ENCODE measurements at regions not wholly inside any gene's neighbourhood (a gene's known extent, or its start where the extent isn't known, plus 50 kb on each side); places are given as distances from the start of the nearest gene placed in this dataset.

- Mint-ChIP-seq H3K36me3 (no peaks in the 10 kb centered on the region), H3K4me1 (no peaks in the 10 kb centered on the region), H3K27me3 (ENCODE audit: low read depth) (peaks cover 69% of the 10 kb centered on the region), H3K9me3 (no peaks in the 10 kb centered on the region), H3K27ac (no peak overlapping the region), H3K4me3 (no peak overlapping the region)
- DNase-seq (ENCODE audit: low spot score in 2 of 2, unreplicated experiment in 2 of 2): no peak
- no peak for TF ChIP-seq CTCF (IDR thresholded peaks at IDR 0.05; ENCODE audit: unreplicated experiment)
Measured at GRCh38 chr21:32844653-32845436, 73.3 kb upstream of the PAXBP1 start.

- TF ChIP-seq CTCF (IDR thresholded peaks at IDR 0.05; ENCODE audit: unreplicated experiment): no peak
- DNase-seq (ENCODE audit: low spot score in 2 of 2, unreplicated experiment in 2 of 2): no peak
- no peaks in the 10 kb centered on the region for H3K36me3 Mint-ChIP-seq
- H3K9me3 Mint-ChIP-seq: peaks cover 11% of the 10 kb centered on the region
- no peaks in the 10 kb centered on the region for H3K4me1 Mint-ChIP-seq
- H3K4me3 Mint-ChIP-seq: no peak overlapping the region
- no peak overlapping the region for H3K27ac Mint-ChIP-seq
- H3K27me3 Mint-ChIP-seq (ENCODE audit: low read depth): peaks cover 26% of the 10 kb centered on the region
Measured at GRCh38 chr21:32858628-32859027, 87.1 kb upstream of the PAXBP1 start.

- Mint-ChIP-seq H3K4me1 (no peaks in the 10 kb centered on the region), H3K4me3 (no peak overlapping the region), H3K27ac (no peak overlapping the region), H3K9me3 (peaks cover 11% of the 10 kb centered on the region), H3K27me3 (ENCODE audit: low read depth) (peaks cover 33% of the 10 kb centered on the region), H3K36me3 (no peaks in the 10 kb centered on the region)
- DNase-seq (ENCODE audit: low spot score in 2 of 2, unreplicated experiment in 2 of 2): no peak
- TF ChIP-seq CTCF (IDR thresholded peaks at IDR 0.05; ENCODE audit: unreplicated experiment): no peak
Measured at GRCh38 chr21:32860399-32860798, 88.8 kb upstream of the PAXBP1 start.

- no peak overlapping the region for H3K27ac Mint-ChIP-seq
- no peak for DNase-seq (ENCODE audit: low spot score in 2 of 2, unreplicated experiment in 2 of 2)
- H3K36me3 Mint-ChIP-seq: no peaks in the 10 kb centered on the region
- peaks cover 2% of the 10 kb centered on the region for H3K9me3 Mint-ChIP-seq
- no peak overlapping the region for H3K4me3 Mint-ChIP-seq
- peaks cover 39% of the 10 kb centered on the region for H3K27me3 Mint-ChIP-seq (ENCODE audit: low read depth)
- H3K4me1 Mint-ChIP-seq: no peaks in the 10 kb centered on the region
- no peak for TF ChIP-seq CTCF (IDR thresholded peaks at IDR 0.05; ENCODE audit: unreplicated experiment)
Measured at GRCh38 chr21:32861866-32862265, 90.3 kb upstream of the PAXBP1 start.

DNA sequence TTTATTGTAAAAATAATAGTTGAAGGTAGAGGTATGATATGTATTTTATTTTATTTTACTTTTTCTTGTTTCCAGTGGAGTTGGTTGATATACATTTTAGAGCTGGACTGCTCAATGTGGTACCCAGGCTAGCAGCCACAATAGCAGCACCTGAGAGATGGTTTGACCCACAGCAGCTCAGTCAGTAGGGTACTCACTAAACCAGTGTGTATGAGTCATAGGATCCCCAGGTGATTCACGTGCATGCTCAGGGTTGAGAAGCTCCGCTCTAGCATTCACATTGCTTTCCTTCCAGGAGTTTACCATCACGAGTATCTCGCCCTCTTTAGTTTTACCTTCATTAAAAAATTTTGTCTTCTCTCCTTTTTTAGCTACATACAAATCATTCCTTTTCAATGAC lies 96.0 kb upstream of the PAXBP1 start:
- H3K9me3 Mint-ChIP-seq: no peaks in the 10 kb centered on the region
- no peak overlapping the region for H3K4me3 Mint-ChIP-seq
- no peak for DNase-seq (ENCODE audit: low spot score in 2 of 2, unreplicated experiment in 2 of 2)
- H3K4me1 Mint-ChIP-seq: no peaks in the 10 kb centered on the region
- H3K27me3 Mint-ChIP-seq (ENCODE audit: low read depth): peaks cover 68% of the 10 kb centered on the region
- no peak for TF ChIP-seq CTCF (IDR thresholded peaks at IDR 0.05; ENCODE audit: unreplicated experiment)
- no peaks in the 10 kb centered on the region for H3K36me3 Mint-ChIP-seq
- H3K27ac Mint-ChIP-seq: no peak overlapping the region

Data from mesothelial cell of epicardium (in vitro differentiated cells).